Jurkat, Clone E6-1 (cell line): ENCODE measurements at regions not wholly inside any gene's neighbourhood (a gene's known extent, or its start where the extent isn't known, plus 50 kb on each side); places are given as distances from the start of the nearest gene placed in this dataset.

ENCODE experiments used
- DNase-seq: peaks from one replicate; pipeline ENCODE4 v3.0.0-alpha.2; 2011; ENCODE audit warnings: low read depth, low spot score
- H3K4me3 ChIP-seq: 2 replicates; pipeline ENCODE4 v1.5.1; 2011; ENCODE audit warnings: mild to moderate bottlenecking, low read length, control low read depth, moderate library complexity

- DNase-seq: no peak
- H3K4me3 ChIP-seq: no peak overlapping the region
Measured at GRCh38 chr5:136661026-136661425, 295.7 kb upstream of the TRPC7 start.

GRCh38 chr5:136656811-136657210 is 291.5 kb upstream of the TRPC7 start:
- H3K4me3 ChIP-seq: no peak overlapping the region
- no peak for DNase-seq

- DNase-seq: no peak
- H3K4me3 ChIP-seq: no peak overlapping the region
Measured at GRCh38 chr5:136655468-136655867, 290.1 kb upstream of the TRPC7 start.

GRCh38 chr5:136646915-136647314 is 281.6 kb upstream of the TRPC7 start:
- no peak overlapping the region for H3K4me3 ChIP-seq
- no peak for DNase-seq

- H3K4me3 ChIP-seq: no peak overlapping the region
- no peak for DNase-seq
Measured at GRCh38 chr5:136642976-136643375, 277.6 kb upstream of the TRPC7 start.

GRCh38 chr5:136639616-136640015 is 274.3 kb upstream of the TRPC7 start:
- H3K4me3 ChIP-seq: no peak overlapping the region
- DNase-seq: no peak

- DNase-seq: no peak
- no peak overlapping the region for H3K4me3 ChIP-seq
Measured at GRCh38 chr5:136638084-136638483, 272.7 kb upstream of the TRPC7 start.

GRCh38 chr5:136636001-136636400 is 270.7 kb upstream of the TRPC7 start:
- DNase-seq: no peak
- no peak overlapping the region for H3K4me3 ChIP-seq

GRCh38 chr5:136631186-136631585 is 265.8 kb upstream of the TRPC7 start:
- DNase-seq: no peak

GRCh38 chr5:136629125-136629792 is 263.9 kb upstream of the TRPC7 start:
- H3K4me3 ChIP-seq: no peak overlapping the region
- DNase-seq: no peak

More at GRCh38 chr5:136631186-136631585, 265.8 kb upstream of the TRPC7 start:
- H3K4me3 ChIP-seq: no peak overlapping the region

GRCh38 chr5:136626531-136626930 is 261.2 kb upstream of the TRPC7 start:
- H3K4me3 ChIP-seq: no peak overlapping the region
- DNase-seq: no peak

GRCh38 chr5:136622747-136623146 is 257.4 kb upstream of the TRPC7 start:
- no peak overlapping the region for H3K4me3 ChIP-seq
- no peak for DNase-seq

GRCh38 chr5:136621743-136622142 is 256.4 kb upstream of the TRPC7 start:
- no peak for DNase-seq
- H3K4me3 ChIP-seq: no peak overlapping the region

GRCh38 chr5:136620621-136621020 is 255.3 kb upstream of the TRPC7 start:
- H3K4me3 ChIP-seq: no peak overlapping the region
- no peak for DNase-seq

GRCh38 chr5:136620016-136620419 is 254.7 kb upstream of the TRPC7 start:
- no peak for DNase-seq
- H3K4me3 ChIP-seq: no peak overlapping the region

GRCh38 chr5:136619556-136619955 is 254.2 kb upstream of the TRPC7 start:
- H3K4me3 ChIP-seq: no peak overlapping the region
- no peak for DNase-seq

GRCh38 chr5:136615251-136616119 is 250.1 kb upstream of the TRPC7 start:
- H3K4me3 ChIP-seq: no peak overlapping the region
- no peak for DNase-seq

- no peak for DNase-seq
- no peak overlapping the region for H3K4me3 ChIP-seq
Measured at GRCh38 chr5:136613230-136613629, 247.9 kb upstream of the TRPC7 start.

GRCh38 chr5:136605638-136606037 is 240.3 kb upstream of the TRPC7 start:
- no peak for DNase-seq
- no peak overlapping the region for H3K4me3 ChIP-seq

- no peak overlapping the region for H3K4me3 ChIP-seq
Measured at GRCh38 chr5:136600306-136600705, 235.0 kb upstream of the TRPC7 start.

More at GRCh38 chr5:136600306-136600705, 235.0 kb upstream of the TRPC7 start:
- no peak for DNase-seq
